Stomach (tissue), 8 donors: ENCODE measurements at regions not wholly inside any gene's neighbourhood (a gene's known extent, or its start where the extent isn't known, plus 50 kb on each side); places are given as distances from the start of the nearest gene placed in this dataset.

Experiments
- DNase-seq, 2 donors: peaks; one replicate each; pipeline versions ENCODE4 v3.0.0 to v3.0.0-alpha.2; 2013 to 2019
- H3K27ac ChIP-seq, 5 donors: fragments of 200-600 bp in 4 of 5; sonication (generic) in 4 of 5; one replicate each; pipeline ENCODE4 v1.5.1; 2013 to 2019; ENCODE audit warnings: mild to moderate bottlenecking in 1 of 5, moderate library complexity in 1 of 5
- H3K27me3 ChIP-seq, 3 donors: fragments of 200-600 bp; sonication (generic); one replicate each; pipeline ENCODE4 v1.5.1; 2017 to 2019; ENCODE audit warnings: mixed run types in 1 of 3
- H3K36me3 ChIP-seq, 4 donors: fragments of 200-600 bp; sonication (generic); 1 replicate in 3 of 4; 2 replicates in 1 of 4; pipeline ENCODE4 v1.5.1; 2016 to 2019
- H3K4me1 ChIP-seq, 4 donors: fragments of 200-600 bp; sonication (generic); one replicate each; pipeline ENCODE4 v1.5.1; 2016 to 2019
- H3K4me3 ChIP-seq, 4 donors: fragments of 200-600 bp; sonication (generic) in 3 of 4; one replicate each; pipeline ENCODE4 v1.5.1; 2016 to 2019; ENCODE audit warnings: mild to moderate bottlenecking in 1 of 4
- H3K9me3 ChIP-seq, 4 donors: fragments of 200-600 bp; sonication (generic); one replicate each; pipeline ENCODE4 v1.5.1; 2016 to 2019
- EP300 ChIP-seq: sonication (generic); formaldehyde crosslinking; IDR thresholded peaks from one replicate; pipeline ENCODE4 v1.6.1; 2017; ENCODE audit warnings: antibody characterized with exemption
- POLR2A ChIP-seq, 4 donors: fragments of 450-650 bp; IDR thresholded peaks; one replicate each; pipeline ENCODE4 v1.6.1; 2016; ENCODE audit warnings: antibody characterized with exemption in 4 of 4, control low read depth in 2 of 4, mild to moderate bottlenecking in 1 of 4, moderate library complexity in 1 of 4
- POLR2AphosphoS5 ChIP-seq, 3 donors: sonication (generic); formaldehyde crosslinking; IDR thresholded peaks; one replicate each; pipeline ENCODE4 v1.6.1; 2016; ENCODE audit warnings: antibody characterized with exemption in 3 of 3
- WGBS, 5 donors: extraction: QIAGEN DNeasy Blood & Tissue Kit in 3 of 5; methylation state at CpG; one replicate each; pipeline versions ENCODE4 v1.1.5 to v1.1.7; 2013 to 2018; 5-methylcytosine and 5-hydroxymethylcytosine counted together
- intact Hi-C: fragments of 100-400 bp; cut with DNase I; formaldehyde crosslinking; loops from one replicate; pipeline ENCODE4 v1.15.1; 2023; ENCODE audit warnings: low total_unique reads
- TF ChIP-seq, protein P1 (sequence below), 7 experiments: fragments of 450-650 bp in 4 of 7; fragments of 200-600 bp in 3 of 7; sonication (generic) in 3 of 7; IDR thresholded peaks; one replicate each; pipeline ENCODE4 v1.5.1; 2016 to 2019; ENCODE audit warnings: antibody characterized with exemption in 7 of 7, control low read depth in 2 of 7, mild to moderate bottlenecking in 1 of 7
- donor health status: healthy with polysubstance abuse.
- donor health status: Bipolar disorder and iron deficiency.
- donor health status: healthy.

GRCh38 chr10:107357033-107357432 lies 192.5 kb upstream of the SORCS1 start:
- Histone ChIP-seq H3K27me3 (no peaks in the 10 kb centered on the region), H3K27ac (no peak overlapping the region), H3K4me3 (no peak overlapping the region), H3K4me1 (no peaks in the 10 kb centered on the region), H3K9me3 (no peaks in the 10 kb centered on the region), H3K36me3 (no peaks in the 10 kb centered on the region)
- TF ChIP-seq, protein P1, sequence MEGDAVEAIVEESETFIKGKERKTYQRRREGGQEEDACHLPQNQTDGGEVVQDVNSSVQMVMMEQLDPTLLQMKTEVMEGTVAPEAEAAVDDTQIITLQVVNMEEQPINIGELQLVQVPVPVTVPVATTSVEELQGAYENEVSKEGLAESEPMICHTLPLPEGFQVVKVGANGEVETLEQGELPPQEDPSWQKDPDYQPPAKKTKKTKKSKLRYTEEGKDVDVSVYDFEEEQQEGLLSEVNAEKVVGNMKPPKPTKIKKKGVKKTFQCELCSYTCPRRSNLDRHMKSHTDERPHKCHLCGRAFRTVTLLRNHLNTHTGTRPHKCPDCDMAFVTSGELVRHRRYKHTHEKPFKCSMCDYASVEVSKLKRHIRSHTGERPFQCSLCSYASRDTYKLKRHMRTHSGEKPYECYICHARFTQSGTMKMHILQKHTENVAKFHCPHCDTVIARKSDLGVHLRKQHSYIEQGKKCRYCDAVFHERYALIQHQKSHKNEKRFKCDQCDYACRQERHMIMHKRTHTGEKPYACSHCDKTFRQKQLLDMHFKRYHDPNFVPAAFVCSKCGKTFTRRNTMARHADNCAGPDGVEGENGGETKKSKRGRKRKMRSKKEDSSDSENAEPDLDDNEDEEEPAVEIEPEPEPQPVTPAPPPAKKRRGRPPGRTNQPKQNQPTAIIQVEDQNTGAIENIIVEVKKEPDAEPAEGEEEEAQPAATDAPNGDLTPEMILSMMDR (IDR thresholded peaks at IDR 0.05): no peak
- TF ChIP-seq POLR2A (IDR thresholded peaks at IDR 0.05): no peak
- TF ChIP-seq EP300: no peak
- no peak for TF ChIP-seq POLR2AphosphoS5 (IDR thresholded peaks at IDR 0.05)
- intact Hi-C loops: no loop called here
- DNase-seq: no peak

DNA sequence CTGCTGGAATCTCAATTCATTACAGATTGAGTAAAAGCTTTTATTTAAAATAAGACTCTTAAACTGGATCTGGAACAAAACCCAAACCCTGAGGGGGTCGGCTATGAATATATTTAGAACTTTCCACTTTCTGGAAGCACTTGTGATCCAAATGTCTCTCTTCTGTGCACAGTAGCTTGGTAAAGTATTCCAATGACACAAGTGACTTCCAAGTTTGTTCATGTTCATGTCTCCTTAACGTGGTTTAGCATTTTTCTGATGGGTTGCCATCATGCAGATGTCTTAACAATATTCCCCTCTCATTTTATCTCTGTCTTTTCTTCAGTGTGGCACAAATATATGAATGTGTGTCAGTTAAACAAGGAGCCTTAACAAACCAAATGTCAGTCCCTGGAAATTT lies 191.9 kb upstream of the SORCS1 start:
- TF ChIP-seq POLR2A (IDR thresholded peaks at IDR 0.05) (no peak), POLR2AphosphoS5 (IDR thresholded peaks at IDR 0.05) (no peak), EP300 (no peak)
- TF ChIP-seq, protein P1 (IDR thresholded peaks at IDR 0.05): no peak
- no peaks in the 10 kb centered on the region for H3K4me1 ChIP-seq
- no peaks in the 10 kb centered on the region for H3K27me3 ChIP-seq
- WGBS, 5 donors: 38 to 54% (median 48%) methylated on average over 2 of the region's 2 CpGs
- H3K27ac ChIP-seq: no peak overlapping the region
- H3K9me3 ChIP-seq: no peaks in the 10 kb centered on the region
- no peaks in the 10 kb centered on the region for H3K36me3 ChIP-seq
- DNase-seq: no peak
- intact Hi-C loops: no loop called here
- H3K4me3 ChIP-seq: no peak overlapping the region

DNA sequence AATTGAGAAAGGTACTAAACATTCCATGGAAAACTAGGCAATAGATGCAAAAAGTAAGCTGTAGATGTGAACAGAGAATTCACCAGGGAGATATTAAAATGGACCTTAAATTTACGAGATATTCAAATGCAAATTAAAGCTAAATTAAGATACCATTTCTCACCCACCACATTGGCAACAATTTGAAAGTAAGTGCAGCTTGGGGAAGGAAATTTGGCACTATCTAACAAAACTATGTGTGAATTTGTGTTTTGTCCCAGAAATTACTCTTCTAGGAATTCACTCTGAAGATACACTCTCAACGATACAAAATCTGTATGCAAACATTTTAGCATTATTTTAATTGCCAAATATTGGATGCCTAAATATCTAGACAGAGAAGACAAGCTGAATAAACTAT lies 178.2 kb upstream of the SORCS1 start:
- no peak for DNase-seq
- H3K9me3 ChIP-seq: peaks cover 0 to 4% (median 0%) of the 10 kb centered on the region in 4 donors
- TF ChIP-seq POLR2AphosphoS5 (IDR thresholded peaks at IDR 0.05) (no peak), EP300 (no peak), POLR2A (IDR thresholded peaks at IDR 0.05) (no peak)
- TF ChIP-seq, protein P1 (IDR thresholded peaks at IDR 0.05): no peak
- no peak overlapping the region for H3K4me3 ChIP-seq
- H3K36me3 ChIP-seq: no peaks in the 10 kb centered on the region
- WGBS, 5 donors: 74 to 92% (median 82%) methylated on average over 2 of the region's 2 CpGs
- no peaks in the 10 kb centered on the region for H3K27me3 ChIP-seq
- intact Hi-C loops: no loop called here
- H3K27ac ChIP-seq: no peak overlapping the region
- H3K4me1 ChIP-seq: no peaks in the 10 kb centered on the region

DNA sequence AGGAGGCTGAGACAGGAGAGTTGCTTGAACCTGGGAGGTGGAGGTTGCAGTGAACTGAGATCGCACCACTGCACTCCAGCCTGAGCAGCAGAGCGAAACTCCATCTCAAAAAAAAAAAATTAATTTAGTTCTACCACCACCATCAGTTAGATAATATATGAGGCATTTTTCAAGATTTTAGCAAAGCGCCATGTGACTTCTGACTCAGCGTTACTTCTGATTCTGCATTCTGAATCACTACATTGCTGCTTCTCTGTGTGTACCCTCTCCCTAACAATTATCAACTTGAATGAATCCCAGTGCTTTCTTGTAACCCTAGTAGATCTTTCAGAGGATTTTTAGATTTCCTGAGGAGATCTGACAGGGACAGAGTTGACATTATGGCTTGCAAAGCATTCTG lies 176.8 kb upstream of the SORCS1 start:
- DNase-seq: no peak
- intact Hi-C loops: no loop called here
- Histone ChIP-seq H3K27me3 (no peaks in the 10 kb centered on the region), H3K4me3 (no peak overlapping the region), H3K27ac (no peak overlapping the region), H3K9me3 (peaks cover 0 to 4% (median 0%) of the 10 kb centered on the region in 4 donors), H3K4me1 (no peaks in the 10 kb centered on the region), H3K36me3 (no peaks in the 10 kb centered on the region)
- 90 to 94% (median 91%) methylated on average over 4 of the region's 4 CpGs for WGBS, 5 donors
- TF ChIP-seq POLR2A (IDR thresholded peaks at IDR 0.05): no peak
- TF ChIP-seq, protein P1 (IDR thresholded peaks at IDR 0.05): no peak
- TF ChIP-seq POLR2AphosphoS5 (IDR thresholded peaks at IDR 0.05): no peak
- no peak for TF ChIP-seq EP300
